GM23248 (cell line): ENCODE measurements at regions not wholly inside any gene's neighbourhood (a gene's known extent, or its start where the extent isn't known, plus 50 kb on each side); places are given as distances from the start of the nearest gene placed in this dataset.

Experiments used
- EZH2 ChIP-seq: fragments of 200-600 bp; sonication (generic); IDR thresholded peaks from 2 replicates; pipeline ENCODE4 v1.6.1; 2018; ENCODE audit warnings: antibody characterized with exemption, mild to moderate bottlenecking; ENCODE audit not compliant: insufficient read depth, poor library complexity, severe bottlenecking
- EZH2phosphoT487 ChIP-seq: fragments of 200-600 bp; sonication (generic); IDR thresholded peaks from 2 replicates; pipeline ENCODE4 v1.6.1; 2018; ENCODE audit warnings: antibody characterized with exemption, moderate library complexity, mild to moderate bottlenecking, low read depth; ENCODE audit not compliant: insufficient read depth

GRCh38 chr9:131799177-131799823, 59.4 kb upstream of the RAPGEF1 start:
- TF ChIP-seq EZH2phosphoT487 (no peak), EZH2 (no peak)
